ENCODE measurements at regions not wholly inside any gene's neighbourhood (a gene's known extent, or its start where the extent isn't known, plus 50 kb on each side); places are given as distances from the start of the nearest gene placed in this dataset.

DNA sequence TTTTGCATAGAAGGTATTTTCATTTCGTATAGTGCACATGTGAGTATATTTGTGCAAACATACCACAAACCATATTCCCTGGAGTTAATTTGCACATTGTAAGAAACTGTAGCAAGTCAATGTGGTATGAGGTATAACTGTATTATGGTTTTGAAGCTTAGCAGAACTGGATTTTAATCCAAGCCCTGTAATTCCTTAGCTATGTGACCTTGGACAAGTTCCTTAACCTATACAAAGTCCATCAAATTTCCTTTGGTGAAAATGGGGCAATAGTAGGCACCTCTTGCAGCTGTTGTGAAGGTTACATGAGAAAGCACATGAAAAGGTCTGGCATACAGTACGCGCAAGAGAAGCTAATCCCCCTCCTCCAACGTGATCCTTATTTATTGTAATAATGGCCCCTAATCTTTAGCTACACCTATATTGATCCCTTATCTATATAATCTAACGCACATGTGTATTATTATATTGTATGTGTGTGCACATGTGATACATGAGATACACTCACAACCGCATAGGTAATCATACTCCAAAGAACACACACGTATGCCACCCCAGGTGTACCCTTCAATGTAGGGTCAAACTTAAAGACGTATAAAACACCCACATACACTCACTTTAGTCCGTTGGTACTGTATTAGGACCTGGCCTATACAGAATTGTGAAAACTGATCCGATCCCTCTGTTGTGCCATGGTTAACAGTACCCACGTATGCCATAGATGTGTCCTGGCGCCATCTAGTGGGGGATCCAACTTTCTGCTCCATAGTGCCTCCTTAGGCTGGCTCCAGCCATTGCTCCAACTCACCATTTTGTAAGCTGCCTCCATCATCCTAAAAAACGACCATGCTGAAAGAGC, 402.9 kb upstream of the SLC14A2 start (continued):
- TF ChIP-seq ZBTB7A (tag by site-specific recombination; IDR thresholded peaks at IDR 0.05; ENCODE audit: low read depth) (no peak), IKZF3 (tag by site-specific recombination; IDR thresholded peaks at IDR 0.05) (no peak), ZSCAN16 (tag by site-specific recombination; IDR thresholded peaks at IDR 0.05) (no peak), ZNF350 (tag by site-specific recombination; IDR thresholded peaks at IDR 0.05) (no peak), ZNF514 (tag by site-specific recombination; IDR thresholded peaks at IDR 0.05) (no peak)

DNA sequence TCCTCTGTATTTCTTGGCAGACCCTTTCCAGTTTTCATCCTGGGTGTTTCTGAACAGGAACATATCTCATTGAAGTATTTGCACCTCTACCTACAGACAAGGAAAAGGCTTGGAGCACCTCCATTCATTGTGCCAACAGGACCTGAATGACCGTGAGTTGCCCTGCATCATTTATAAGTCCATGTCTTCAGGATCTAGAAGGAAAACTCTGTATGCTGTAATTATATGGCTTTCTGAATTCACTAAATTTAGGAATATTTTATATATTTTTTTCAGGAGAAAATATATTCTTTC, 402.3 kb upstream of the SLC14A2 start:
- CTCF ChIA-PET: interaction anchor here (0.5 to 3.3 kb wide), 97 partner anchors 9 to 1594 kb away, joined by 3 to 31 read pairs (median 4); no protein-coding TSS in a partner anchor
- no peak overlapping the region for H3K27ac ChIP-seq (ENCODE audit: extremely low read depth, low read depth, low read length)
- H3K36me3 ChIP-seq (ENCODE audit: control insufficient read depth in 2 of 2, insufficient read depth in 1 of 2, low read length in 2 of 2): no peaks in the 10 kb centered on the region
- H3K4me3 ChIP-seq (ENCODE audit: low read depth, low read length): no peak overlapping the region
- POLR2A ChIA-PET: no interaction called here
- TF ChIP-seq ZNF211 (tag by site-specific recombination; IDR thresholded peaks at IDR 0.05; ENCODE audit: low read depth) (no peak), ZNF624 (tag by site-specific recombination; IDR thresholded peaks at IDR 0.05) (no peak), SP3 (tag by site-specific recombination; IDR thresholded peaks at IDR 0.05) (no peak)
- H3K9me3 ChIP-seq (ENCODE audit: control insufficient read depth, insufficient read depth, low read depth, low read length): no peaks in the 10 kb centered on the region
- no peaks in the 10 kb centered on the region for H3K4me1 ChIP-seq (ENCODE audit: control insufficient read depth, insufficient read depth, low read length)

DNA sequence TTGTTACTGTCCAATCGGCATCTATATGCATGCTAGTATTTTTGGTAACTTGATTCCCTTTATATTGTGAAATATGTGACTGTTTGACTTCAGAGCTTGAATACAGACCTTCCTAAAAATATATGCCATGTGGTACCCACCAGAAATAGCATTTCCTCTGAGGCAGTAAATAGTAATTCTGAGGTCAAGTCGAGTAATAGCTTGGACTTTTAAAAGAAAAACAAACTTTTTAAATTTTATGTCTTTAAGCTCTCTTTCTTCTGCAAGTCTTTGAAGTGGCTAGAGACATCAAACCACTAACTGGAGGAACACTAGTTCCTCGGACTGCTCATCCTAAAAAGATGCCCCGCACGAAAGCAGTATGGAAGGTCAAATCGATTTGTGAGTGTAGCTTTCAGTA, 396.8 kb upstream of the SLC14A2 start:
- no peaks in the 10 kb centered on the region for H3K9me3 ChIP-seq (ENCODE audit: control insufficient read depth, insufficient read depth, low read depth, low read length)
- CTCF ChIA-PET: interaction anchor here (0.6 to 1.0 kb wide), 3 partner anchors 9 to 775 kb away, joined by 5 read pairs; no protein-coding TSS in a partner anchor
- H3K36me3 ChIP-seq (ENCODE audit: control insufficient read depth in 2 of 2, insufficient read depth in 1 of 2, low read length in 2 of 2): no peaks in the 10 kb centered on the region
- TF ChIP-seq ZNF350 (tag by site-specific recombination; IDR thresholded peaks at IDR 0.05) (no peak), ZNF223 (tag by site-specific recombination; IDR thresholded peaks at IDR 0.05) (no peak), ZNF366 (tag by site-specific recombination; conservative IDR thresholded peaks at IDR 0.05) (no peak), REPIN1 (tag by site-specific recombination; IDR thresholded peaks at IDR 0.05; ENCODE audit: low read depth) (no peak), ZNF664 (tag by site-specific recombination; IDR thresholded peaks at IDR 0.05) (no peak), ZBTB1 (tag by site-specific recombination; IDR thresholded peaks at IDR 0.05) (no peak)
- POLR2A ChIA-PET: no interaction called here
- no peak overlapping the region for H3K4me3 ChIP-seq (ENCODE audit: low read depth, low read length)
- no peaks in the 10 kb centered on the region for H3K4me1 ChIP-seq (ENCODE audit: control insufficient read depth, insufficient read depth, low read length)
- no peak overlapping the region for H3K27ac ChIP-seq (ENCODE audit: extremely low read depth, low read depth, low read length)

DNA sequence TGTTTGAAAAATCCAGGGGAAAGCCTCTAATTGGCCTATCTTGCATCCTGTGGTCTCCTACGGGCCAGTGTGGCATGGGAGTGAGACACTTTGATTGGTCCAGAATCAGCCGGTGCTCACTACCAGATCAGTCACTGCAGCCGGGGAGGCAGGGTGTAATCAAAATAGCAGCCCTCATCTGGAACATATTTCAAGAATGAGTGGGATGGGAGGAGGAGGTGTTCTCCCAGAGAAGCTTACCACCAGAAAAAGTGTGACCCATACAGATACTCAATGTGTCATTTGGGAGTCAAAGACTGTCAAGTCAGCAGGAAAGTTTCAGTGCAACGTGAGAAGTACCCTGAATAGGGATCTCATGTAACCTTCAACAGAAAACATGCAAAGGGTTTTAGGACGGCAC, 393.9 kb upstream of the SLC14A2 start:
- H3K4me1 ChIP-seq (ENCODE audit: control insufficient read depth, insufficient read depth, low read length): no peaks in the 10 kb centered on the region
- CTCF ChIA-PET: interaction anchor here (0.7 to 4.6 kb wide), 4 partner anchors 9 to 163 kb away, joined by 3 to 31 read pairs (median 4); no protein-coding TSS in a partner anchor
- H3K27ac ChIP-seq (ENCODE audit: extremely low read depth, low read depth, low read length): no peak overlapping the region
- POLR2A ChIA-PET: no interaction called here
- H3K4me3 ChIP-seq (ENCODE audit: low read depth, low read length): no peak overlapping the region
- no peaks in the 10 kb centered on the region for H3K9me3 ChIP-seq (ENCODE audit: control insufficient read depth, insufficient read depth, low read depth, low read length)
- no peak for TF ChIP-seq SP7 (tag by site-specific recombination; IDR thresholded peaks at IDR 0.05)
- no peaks in the 10 kb centered on the region for H3K36me3 ChIP-seq (ENCODE audit: control insufficient read depth in 2 of 2, insufficient read depth in 1 of 2, low read length in 2 of 2)

DNA sequence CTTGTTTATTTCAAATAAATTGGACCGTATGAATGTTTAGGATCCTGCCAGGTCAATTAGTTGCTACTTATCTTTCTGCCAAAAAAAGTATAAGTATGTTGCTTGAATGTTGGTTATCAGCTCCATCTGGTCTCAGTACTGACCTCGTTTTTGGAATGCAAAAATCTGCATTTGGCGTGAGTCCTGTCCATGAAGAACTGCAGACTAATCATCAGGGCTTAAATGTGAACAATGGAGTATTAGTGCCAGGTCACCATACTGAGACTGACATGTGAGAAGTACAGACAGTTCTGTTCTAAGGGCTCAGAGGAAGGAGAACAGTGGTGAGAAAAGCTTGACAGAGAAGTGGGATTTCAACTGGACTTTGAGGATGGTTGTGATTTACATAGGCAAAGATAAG, 393.1 kb upstream of the SLC14A2 start:
- CTCF ChIA-PET: interaction anchor here (0.6 to 4.6 kb wide), 3 partner anchors 9 to 195 kb away, joined by 3 to 31 read pairs (median 4); no protein-coding TSS in a partner anchor
- H3K9me3 ChIP-seq (ENCODE audit: control insufficient read depth, insufficient read depth, low read depth, low read length): no peaks in the 10 kb centered on the region
- no peaks in the 10 kb centered on the region for H3K36me3 ChIP-seq (ENCODE audit: control insufficient read depth in 2 of 2, insufficient read depth in 1 of 2, low read length in 2 of 2)
- POLR2A ChIA-PET: no interaction called here
- no peak overlapping the region for H3K4me3 ChIP-seq (ENCODE audit: low read depth, low read length)
- TF ChIP-seq ZNF76 (tag by site-specific recombination; IDR thresholded peaks at IDR 0.05; ENCODE audit: borderline replicate concordance, low read depth) (no peak), ZNF175 (tag by site-specific recombination; IDR thresholded peaks at IDR 0.05) (no peak), GLIS2 (tag by site-specific recombination; IDR thresholded peaks at IDR 0.05) (no peak), GFI1B (tag by site-specific recombination; IDR thresholded peaks at IDR 0.05) (no peak), ZNF561 (tag by site-specific recombination; IDR thresholded peaks at IDR 0.05; ENCODE audit: borderline replicate concordance) (no peak), ZBTB7A (tag by site-specific recombination; IDR thresholded peaks at IDR 0.05; ENCODE audit: low read depth) (no peak)
- H3K27ac ChIP-seq (ENCODE audit: extremely low read depth, low read depth, low read length): no peak overlapping the region
- no peaks in the 10 kb centered on the region for H3K4me1 ChIP-seq (ENCODE audit: control insufficient read depth, insufficient read depth, low read length)

All from HEK293 (cell line).